ENCODE measurements at regions not wholly inside any gene's neighbourhood (a gene's known extent, or its start where the extent isn't known, plus 50 kb on each side); places are given as distances from the start of the nearest gene placed in this dataset.
A peak's percentile ranks its signal among the peaks of the same experiment; 100 is the strongest.

- no peak for DNase-seq (ENCODE audit: low read depth)
- H3K4me3 ChIP-seq (ENCODE audit: low read length): no peak overlapping the region
- no peak for TF ChIP-seq CTCF (IDR thresholded peaks at IDR 0.05; ENCODE audit: insufficient read depth, low read depth, low read length, missing control alignments)
These were observed 213.6 kb upstream of the FAM98A start for GRCh38 chr2:33812707-33813106.

GRCh38 chr2:33810046-33810835, 211.1 kb upstream of the FAM98A start:
- DNase-seq (ENCODE audit: low read depth): peak; percentile 3
- TF ChIP-seq CTCF (IDR thresholded peaks at IDR 0.05; ENCODE audit: insufficient read depth, low read depth, low read length, missing control alignments): no peak
- H3K4me3 ChIP-seq (ENCODE audit: low read length): no peak overlapping the region

GRCh38 chr2:33806041-33806440, 206.9 kb upstream of the FAM98A start:
- no peak for TF ChIP-seq CTCF (IDR thresholded peaks at IDR 0.05; ENCODE audit: insufficient read depth, low read depth, low read length, missing control alignments)
- DNase-seq (ENCODE audit: low read depth): no peak
- no peak overlapping the region for H3K4me3 ChIP-seq (ENCODE audit: low read length)

GRCh38 chr2:33804155-33804554, 205.1 kb upstream of the FAM98A start:
- no peak overlapping the region for H3K4me3 ChIP-seq (ENCODE audit: low read length)
- no peak for DNase-seq (ENCODE audit: low read depth)
- no peak for TF ChIP-seq CTCF (IDR thresholded peaks at IDR 0.05; ENCODE audit: insufficient read depth, low read depth, low read length, missing control alignments)

- no peak for DNase-seq (ENCODE audit: low read depth)
- TF ChIP-seq CTCF (IDR thresholded peaks at IDR 0.05; ENCODE audit: insufficient read depth, low read depth, low read length, missing control alignments): no peak
- no peak overlapping the region for H3K4me3 ChIP-seq (ENCODE audit: low read length)
These were observed 197.4 kb upstream of the FAM98A start for GRCh38 chr2:33796511-33796910.

GRCh38 chr2:33791625-33792024, 192.5 kb upstream of the FAM98A start:
- peak; percentile 54 for DNase-seq (ENCODE audit: low read depth)
- no peak for TF ChIP-seq CTCF (IDR thresholded peaks at IDR 0.05; ENCODE audit: insufficient read depth, low read depth, low read length, missing control alignments)
- H3K4me3 ChIP-seq (ENCODE audit: low read length): no peak overlapping the region

- no peak overlapping the region for H3K4me3 ChIP-seq (ENCODE audit: low read length)
- TF ChIP-seq CTCF (IDR thresholded peaks at IDR 0.05; ENCODE audit: insufficient read depth, low read depth, low read length, missing control alignments): no peak
- peak; percentile 4 for DNase-seq (ENCODE audit: low read depth)
These were observed 188.9 kb upstream of the FAM98A start for GRCh38 chr2:33788044-33788443.
